ENCODE measurements at regions not wholly inside any gene's neighbourhood (a gene's known extent, or its start where the extent isn't known, plus 50 kb on each side); places are given as distances from the start of the nearest gene placed in this dataset.

DNA sequence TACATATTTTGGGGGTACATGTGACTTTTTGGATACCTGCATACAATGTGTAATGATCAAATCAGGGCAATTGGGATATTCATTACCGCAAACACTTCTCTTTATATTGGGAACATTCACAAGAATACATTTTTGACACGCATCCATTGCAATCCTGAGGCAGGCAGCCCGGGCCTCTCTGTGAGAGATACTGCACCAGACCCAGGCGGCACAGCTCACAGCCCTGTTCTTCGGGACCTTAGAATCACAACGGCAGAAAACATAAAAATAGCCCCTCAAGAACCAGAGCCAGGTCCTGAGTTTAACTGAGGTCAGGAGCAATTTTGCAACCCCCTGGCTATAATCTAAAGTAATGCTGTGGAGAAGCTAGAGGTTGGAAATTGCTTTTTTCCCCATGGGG lies 90.8 kb upstream of the PGBD5 start:
- H3K36me3 Mint-ChIP-seq = no peaks in the 10 kb centered on the region
- Histone ChIP-seq H3K4me2 (no peak overlapping the region), H3K36me3 (no peaks in the 10 kb centered on the region), H3K9me3 (ENCODE audit: low read depth) (no peaks in the 10 kb centered on the region), H3F3A (ENCODE audit: low read depth) (peaks cover 10% of the 10 kb centered on the region), H3K79me2 (ENCODE audit: low read depth) (no peaks in the 10 kb centered on the region), H3K27me3 (no peaks in the 10 kb centered on the region), H3K9ac (no peak overlapping the region), H3K4me1 (peaks cover 31% of the 10 kb centered on the region), H2AFZ (replicated peaks) (no peak overlapping the region), H4K20me1 (ENCODE audit: low read depth) (no peaks in the 10 kb centered on the region), H3K27ac (no peak overlapping the region), H3K4me3 (no peak overlapping the region)
- TF ChIP-seq EZH2 (IDR thresholded peaks at IDR 0.05) = no peak
- TF ChIP-seq, protein P1, sequence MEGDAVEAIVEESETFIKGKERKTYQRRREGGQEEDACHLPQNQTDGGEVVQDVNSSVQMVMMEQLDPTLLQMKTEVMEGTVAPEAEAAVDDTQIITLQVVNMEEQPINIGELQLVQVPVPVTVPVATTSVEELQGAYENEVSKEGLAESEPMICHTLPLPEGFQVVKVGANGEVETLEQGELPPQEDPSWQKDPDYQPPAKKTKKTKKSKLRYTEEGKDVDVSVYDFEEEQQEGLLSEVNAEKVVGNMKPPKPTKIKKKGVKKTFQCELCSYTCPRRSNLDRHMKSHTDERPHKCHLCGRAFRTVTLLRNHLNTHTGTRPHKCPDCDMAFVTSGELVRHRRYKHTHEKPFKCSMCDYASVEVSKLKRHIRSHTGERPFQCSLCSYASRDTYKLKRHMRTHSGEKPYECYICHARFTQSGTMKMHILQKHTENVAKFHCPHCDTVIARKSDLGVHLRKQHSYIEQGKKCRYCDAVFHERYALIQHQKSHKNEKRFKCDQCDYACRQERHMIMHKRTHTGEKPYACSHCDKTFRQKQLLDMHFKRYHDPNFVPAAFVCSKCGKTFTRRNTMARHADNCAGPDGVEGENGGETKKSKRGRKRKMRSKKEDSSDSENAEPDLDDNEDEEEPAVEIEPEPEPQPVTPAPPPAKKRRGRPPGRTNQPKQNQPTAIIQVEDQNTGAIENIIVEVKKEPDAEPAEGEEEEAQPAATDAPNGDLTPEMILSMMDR (IDR thresholded peaks at IDR 0.05) = no peak
- no peak for TF ChIP-seq EZH2phosphoT487 (IDR thresholded peaks at IDR 0.05)
- no peak overlapping the region for H3K4me3 Mint-ChIP-seq
- H3K9me3 Mint-ChIP-seq = peaks cover 2% of the 10 kb centered on the region
- H3K27me3 Mint-ChIP-seq (ENCODE audit: insufficient read depth, low read depth) = peaks cover 4% of the 10 kb centered on the region
- peaks cover 27% of the 10 kb centered on the region for H3K4me1 Mint-ChIP-seq
- H3K27ac Mint-ChIP-seq = no peak overlapping the region
- no peak for DNase-seq (ENCODE audit: low spot score)

DNA sequence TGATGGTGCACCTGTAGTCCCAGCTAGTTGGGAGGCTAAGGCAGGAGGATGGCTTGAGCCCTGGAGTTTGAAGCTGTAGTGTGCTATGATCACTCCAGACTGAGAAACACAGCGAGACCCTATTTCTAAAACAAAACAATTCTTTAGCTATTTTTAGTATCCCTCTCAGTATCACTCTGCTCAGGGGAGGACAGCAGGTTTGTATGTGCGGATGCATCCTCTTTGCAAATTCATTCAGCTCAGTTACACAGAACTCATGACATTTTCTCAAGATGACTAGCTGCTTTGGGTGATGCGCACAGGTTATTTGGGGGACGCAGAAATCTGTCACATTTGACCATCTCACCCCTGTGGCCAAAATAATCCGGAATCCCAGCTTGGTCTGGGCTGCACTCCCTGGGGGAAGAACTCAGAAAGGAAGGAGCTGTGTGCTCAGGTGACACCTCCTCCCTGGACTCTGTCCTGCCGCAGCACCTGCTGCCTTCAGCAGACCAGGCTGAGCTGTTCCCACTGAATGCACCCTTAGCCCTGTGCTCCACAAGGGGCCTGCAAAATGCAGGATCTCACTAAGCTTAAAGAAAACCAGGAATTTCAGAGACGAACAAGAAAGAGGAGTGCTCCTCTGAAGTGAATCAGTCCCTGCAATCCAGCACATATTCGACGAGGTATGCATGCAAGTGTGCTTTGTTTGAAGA lies 89.5 kb upstream of the PGBD5 start:
- H3K4me3 Mint-ChIP-seq = no peak overlapping the region
- H3K4me1 Mint-ChIP-seq = peaks cover 28% of the 10 kb centered on the region
- H3K36me3 ChIP-seq = no peaks in the 10 kb centered on the region
- H3K4me1 ChIP-seq = peaks cover 31% of the 10 kb centered on the region
- H3K36me3 Mint-ChIP-seq = no peaks in the 10 kb centered on the region
- H3K27ac ChIP-seq = no peak overlapping the region
- no peak overlapping the region for H3K4me3 ChIP-seq
- H3K27ac Mint-ChIP-seq = no peak overlapping the region
- H3K9ac ChIP-seq = no peak overlapping the region
- peak; percentile 21 for DNase-seq (ENCODE audit: low spot score)
- peaks cover 4% of the 10 kb centered on the region for H3K27me3 Mint-ChIP-seq (ENCODE audit: insufficient read depth, low read depth)
- no peaks in the 10 kb centered on the region for H4K20me1 ChIP-seq (ENCODE audit: low read depth)
- H3K79me2 ChIP-seq (ENCODE audit: low read depth) = no peaks in the 10 kb centered on the region
- peaks cover 10% of the 10 kb centered on the region for H3F3A ChIP-seq (ENCODE audit: low read depth)
- H3K9me3 Mint-ChIP-seq = peaks cover 2% of the 10 kb centered on the region
- no peaks in the 10 kb centered on the region for H3K9me3 ChIP-seq (ENCODE audit: low read depth)
- peak overlapping the region; percentile 84 for H2AFZ ChIP-seq (replicated peaks)
- no peaks in the 10 kb centered on the region for H3K27me3 ChIP-seq
- TF ChIP-seq EZH2 (IDR thresholded peaks at IDR 0.05) (no peak), EZH2phosphoT487 (IDR thresholded peaks at IDR 0.05) (no peak)
- TF ChIP-seq, protein P1 (IDR thresholded peaks at IDR 0.05) = no peak
- peak overlapping the region; percentile 28 for H3K4me2 ChIP-seq

DNA sequence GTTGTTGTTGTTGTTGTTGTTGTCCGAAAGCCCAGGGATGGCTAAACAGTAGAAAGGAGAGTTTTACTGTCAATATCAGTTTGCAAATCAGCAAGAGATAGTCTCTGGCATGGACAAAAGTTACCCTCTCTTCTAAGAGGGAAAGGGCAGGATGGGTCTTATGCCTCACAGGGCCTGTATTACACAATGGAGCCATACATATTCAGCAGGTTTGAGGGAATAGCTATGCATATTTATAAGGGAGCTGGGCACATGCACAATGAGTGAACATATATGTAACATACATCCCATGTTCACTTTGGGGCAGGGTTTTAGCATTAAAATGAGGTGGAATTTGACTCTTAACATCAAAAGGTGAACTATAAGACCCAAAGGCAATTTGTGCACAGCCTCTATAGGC lies 84.4 kb upstream of the PGBD5 start:
- Mint-ChIP-seq H3K27me3 (ENCODE audit: insufficient read depth, low read depth) (peaks cover 4% of the 10 kb centered on the region), H3K4me1 (peaks cover 5% of the 10 kb centered on the region), H3K9me3 (peaks cover 2% of the 10 kb centered on the region), H3K36me3 (no peaks in the 10 kb centered on the region), H3K4me3 (no peak overlapping the region), H3K27ac (peak overlapping the region; percentile 18)
- Histone ChIP-seq H3K4me2 (no peak overlapping the region), H3K9ac (no peak overlapping the region), H3F3A (ENCODE audit: low read depth) (no peaks in the 10 kb centered on the region), H3K79me2 (ENCODE audit: low read depth) (no peaks in the 10 kb centered on the region), H3K4me3 (no peak overlapping the region), H4K20me1 (ENCODE audit: low read depth) (no peaks in the 10 kb centered on the region), H3K36me3 (no peaks in the 10 kb centered on the region), H3K27ac (no peak overlapping the region), H3K9me3 (ENCODE audit: low read depth) (no peaks in the 10 kb centered on the region), H2AFZ (replicated peaks) (no peak overlapping the region), H3K4me1 (peaks cover 2% of the 10 kb centered on the region), H3K27me3 (no peaks in the 10 kb centered on the region)
- TF ChIP-seq, protein P1 (IDR thresholded peaks at IDR 0.05) = no peak
- TF ChIP-seq EZH2phosphoT487 (IDR thresholded peaks at IDR 0.05) = no peak
- no peak for TF ChIP-seq EZH2 (IDR thresholded peaks at IDR 0.05)
- no peak for DNase-seq (ENCODE audit: low spot score)

Measured in neural progenitor cell (in vitro differentiated cells).